ENCODE measurements at regions not wholly inside any gene's neighbourhood (a gene's known extent, or its start where the extent isn't known, plus 50 kb on each side); places are given as distances from the start of the nearest gene placed in this dataset.
"Not testable (repeated sequence)": the region's sequence is repeated elsewhere in the genome, so short reads cannot be mapped to it uniquely, and the experiment has no call there.

GRCh38 chr15:39239562-39239961 is 341.3 kb upstream of the THBS1 start:
- no peak for DNase-seq (ENCODE audit: low read depth in 2 of 2)

GRCh38 chr15:39242345-39242744 is 338.5 kb upstream of the THBS1 start:
- DNase-seq (ENCODE audit: low read depth in 2 of 2): no peak

GRCh38 chr15:39243396-39243795 is 337.5 kb upstream of the THBS1 start:
- DNase-seq (ENCODE audit: low read depth in 2 of 2): no peak

- DNase-seq (ENCODE audit: low read depth in 2 of 2): no peak
Observed at GRCh38 chr15:39244776-39245175, 336.1 kb upstream of the THBS1 start.

GRCh38 chr15:39246523-39246922 is 334.4 kb upstream of the THBS1 start:
- no peak for DNase-seq (ENCODE audit: low read depth in 2 of 2)

GRCh38 chr15:39247574-39247973 is 333.3 kb upstream of the THBS1 start:
- DNase-seq (ENCODE audit: low read depth in 2 of 2): no peak

GRCh38 chr15:39248204-39248603 is 332.7 kb upstream of the THBS1 start:
- DNase-seq (ENCODE audit: low read depth in 2 of 2): no peak

GRCh38 chr15:39250001-39250400 is 330.9 kb upstream of the THBS1 start:
- no peak for DNase-seq (ENCODE audit: low read depth in 2 of 2)

- no peak for DNase-seq (ENCODE audit: low read depth in 2 of 2)
Observed at GRCh38 chr15:39250460-39251186, 330.3 kb upstream of the THBS1 start.

GRCh38 chr15:39251413-39252133 is 329.3 kb upstream of the THBS1 start:
- no peak for DNase-seq (ENCODE audit: low read depth in 2 of 2)

- DNase-seq (ENCODE audit: low read depth in 2 of 2): no peak
Observed at GRCh38 chr15:39252134-39252470, 328.8 kb upstream of the THBS1 start.

GRCh38 chr15:39253552-39253951 is 327.3 kb upstream of the THBS1 start:
- DNase-seq (ENCODE audit: low read depth in 2 of 2): no peak

- DNase-seq (ENCODE audit: low read depth in 2 of 2): no peak
Observed at GRCh38 chr15:39254181-39254580, 326.7 kb upstream of the THBS1 start.

GRCh38 chr15:39255760-39256159 is 325.1 kb upstream of the THBS1 start:
- no peak for DNase-seq (ENCODE audit: low read depth in 2 of 2)

- no peak for DNase-seq (ENCODE audit: low read depth in 2 of 2)
Observed at GRCh38 chr15:39260391-39260790, 320.5 kb upstream of the THBS1 start.

GRCh38 chr15:39260791-39261190 is 320.1 kb upstream of the THBS1 start:
- DNase-seq (ENCODE audit: low read depth in 2 of 2): no peak

- not testable (repeated sequence) for DNase-seq (ENCODE audit: low read depth in 2 of 2)
Observed at GRCh38 chr15:39261397-39262183, 319.3 kb upstream of the THBS1 start.

GRCh38 chr15:39262995-39263772 is 317.7 kb upstream of the THBS1 start:
- DNase-seq (ENCODE audit: low read depth in 2 of 2): not testable (repeated sequence)

GRCh38 chr15:39265261-39265660 is 315.6 kb upstream of the THBS1 start:
- DNase-seq (ENCODE audit: low read depth in 2 of 2): no peak

- DNase-seq (ENCODE audit: low read depth in 2 of 2): no peak
Observed at GRCh38 chr15:39266890-39267289, 314.0 kb upstream of the THBS1 start.

- no peak for DNase-seq (ENCODE audit: low read depth in 2 of 2)
Observed at GRCh38 chr15:39267685-39268084, 313.2 kb upstream of the THBS1 start.

GRCh38 chr15:39269352-39269751 is 311.5 kb upstream of the THBS1 start:
- no peak for DNase-seq (ENCODE audit: low read depth in 2 of 2)

Data from stimulated activated CD8-positive, alpha-beta memory T cell treated with anti-CD3 and anti-CD28 coated beads, Interleukin-15, amount 100 ng/mL, for 4 hours (primary cell).